ENCODE measurements at regions not wholly inside any gene's neighbourhood (a gene's known extent, or its start where the extent isn't known, plus 50 kb on each side); places are given as distances from the start of the nearest gene placed in this dataset.

DNA sequence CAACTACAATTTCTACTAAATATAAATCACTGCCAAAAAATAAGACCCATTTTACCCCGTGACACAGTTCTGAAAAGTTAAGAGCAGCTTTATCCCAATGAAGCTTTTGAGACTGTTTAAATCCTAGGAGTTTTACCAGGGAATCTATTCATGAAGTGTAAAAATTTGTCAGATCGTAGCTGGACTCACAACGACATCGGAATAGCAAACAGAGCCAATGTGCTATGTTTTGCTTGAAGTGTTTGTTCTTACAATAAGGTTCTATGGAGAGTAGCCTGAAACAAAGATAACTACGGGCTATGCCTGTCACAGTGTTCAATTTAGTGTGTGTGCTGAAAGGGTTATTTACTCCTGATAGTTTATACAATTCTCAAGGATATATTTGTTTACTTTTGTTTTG lies 78.5 kb upstream of the L3MBTL4 start:
- in situ Hi-C loops (cut with MboI; ENCODE audit: low sequenced_read_pairs, unreplicated experiment) = no loop called here
- TF ChIP-seq, protein P1, sequence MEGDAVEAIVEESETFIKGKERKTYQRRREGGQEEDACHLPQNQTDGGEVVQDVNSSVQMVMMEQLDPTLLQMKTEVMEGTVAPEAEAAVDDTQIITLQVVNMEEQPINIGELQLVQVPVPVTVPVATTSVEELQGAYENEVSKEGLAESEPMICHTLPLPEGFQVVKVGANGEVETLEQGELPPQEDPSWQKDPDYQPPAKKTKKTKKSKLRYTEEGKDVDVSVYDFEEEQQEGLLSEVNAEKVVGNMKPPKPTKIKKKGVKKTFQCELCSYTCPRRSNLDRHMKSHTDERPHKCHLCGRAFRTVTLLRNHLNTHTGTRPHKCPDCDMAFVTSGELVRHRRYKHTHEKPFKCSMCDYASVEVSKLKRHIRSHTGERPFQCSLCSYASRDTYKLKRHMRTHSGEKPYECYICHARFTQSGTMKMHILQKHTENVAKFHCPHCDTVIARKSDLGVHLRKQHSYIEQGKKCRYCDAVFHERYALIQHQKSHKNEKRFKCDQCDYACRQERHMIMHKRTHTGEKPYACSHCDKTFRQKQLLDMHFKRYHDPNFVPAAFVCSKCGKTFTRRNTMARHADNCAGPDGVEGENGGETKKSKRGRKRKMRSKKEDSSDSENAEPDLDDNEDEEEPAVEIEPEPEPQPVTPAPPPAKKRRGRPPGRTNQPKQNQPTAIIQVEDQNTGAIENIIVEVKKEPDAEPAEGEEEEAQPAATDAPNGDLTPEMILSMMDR (IDR thresholded peaks at IDR 0.05; ENCODE audit: borderline replicate concordance, control extremely low read depth, extremely low read depth, insufficient read depth, missing control alignments) = no peak
- no peak for DNase-seq (ENCODE audit: low spot score)

DNA sequence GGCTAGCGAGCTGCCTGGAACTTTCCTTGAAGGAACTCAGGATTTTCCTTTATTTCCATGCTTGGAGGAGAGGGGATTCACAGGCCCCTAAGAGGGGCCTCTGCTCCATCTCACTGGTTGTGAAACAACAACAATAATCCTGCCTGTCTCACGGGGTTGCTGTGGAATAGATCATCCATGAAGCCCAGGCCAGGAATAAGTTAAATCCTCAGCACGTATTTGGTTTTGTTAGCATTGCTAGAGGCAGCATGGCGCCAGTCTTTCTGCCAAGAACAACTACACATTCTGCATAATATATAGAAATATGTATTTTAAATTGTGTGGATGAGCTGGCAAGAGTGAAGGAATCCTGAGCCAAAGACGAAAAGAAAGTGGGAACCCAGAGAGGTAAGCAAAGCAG lies 80.8 kb upstream of the L3MBTL4 start:
- DNase-seq (ENCODE audit: low spot score) = no peak
- in situ Hi-C loops (cut with MboI; ENCODE audit: low sequenced_read_pairs, unreplicated experiment) = no loop called here
- TF ChIP-seq, protein P1 (IDR thresholded peaks at IDR 0.05; ENCODE audit: borderline replicate concordance, control extremely low read depth, extremely low read depth, insufficient read depth, missing control alignments) = no peak

DNA sequence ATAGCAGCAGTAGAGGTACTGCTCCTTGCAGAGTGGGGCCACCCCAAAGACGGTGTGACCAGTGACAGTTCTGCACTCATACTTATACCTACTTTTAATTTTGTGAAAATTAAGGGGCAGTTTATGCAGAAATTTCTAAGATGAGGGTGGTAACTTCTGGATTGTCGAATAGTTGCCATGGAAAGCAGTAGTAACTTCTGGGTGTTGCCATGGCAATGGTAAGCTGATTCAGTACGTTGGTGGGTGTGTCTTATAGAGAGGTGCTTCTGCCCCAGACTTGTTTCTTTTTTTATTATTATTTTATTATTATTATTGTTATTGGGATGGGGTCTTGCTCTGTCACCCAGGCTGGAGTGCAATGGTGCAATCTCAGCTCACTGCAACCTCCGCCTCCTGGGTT lies 82.8 kb upstream of the L3MBTL4 start:
- in situ Hi-C loops (cut with MboI; ENCODE audit: low sequenced_read_pairs, unreplicated experiment) = no loop called here
- TF ChIP-seq, protein P1 (IDR thresholded peaks at IDR 0.05; ENCODE audit: borderline replicate concordance, control extremely low read depth, extremely low read depth, insufficient read depth, missing control alignments) = no peak
- DNase-seq (ENCODE audit: low spot score) = no peak

DNA sequence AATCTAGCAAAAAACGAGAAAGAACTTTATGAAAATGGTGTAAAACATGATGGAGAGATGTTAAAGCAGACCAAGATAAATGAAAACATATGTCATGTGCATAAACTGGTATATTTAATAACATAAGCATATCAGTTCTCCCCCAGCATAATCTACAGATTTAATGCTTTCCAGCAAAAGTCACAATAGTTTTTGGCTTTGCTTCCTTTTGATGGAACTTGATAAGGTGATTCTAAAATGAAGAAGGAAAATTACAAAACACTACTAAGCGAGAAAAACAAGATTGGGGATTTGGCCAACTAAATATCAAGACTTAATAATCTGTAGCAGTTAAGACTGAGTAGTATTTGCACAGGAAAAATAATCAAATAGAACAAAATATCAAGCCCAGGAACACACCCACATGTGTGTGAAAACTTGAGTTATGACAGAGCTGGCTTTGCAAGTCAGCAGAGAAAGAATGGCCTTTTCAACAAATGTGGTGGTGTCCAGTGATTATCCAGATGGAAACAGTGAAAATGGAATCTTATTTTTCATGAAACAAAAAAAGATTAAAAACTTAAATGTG lies 83.7 kb upstream of the L3MBTL4 start:
- DNase-seq (ENCODE audit: low spot score) = no peak
- TF ChIP-seq, protein P1 (IDR thresholded peaks at IDR 0.05; ENCODE audit: borderline replicate concordance, control extremely low read depth, extremely low read depth, insufficient read depth, missing control alignments) = no peak
- in situ Hi-C loops (cut with MboI; ENCODE audit: low sequenced_read_pairs, unreplicated experiment) = no loop called here

DNA sequence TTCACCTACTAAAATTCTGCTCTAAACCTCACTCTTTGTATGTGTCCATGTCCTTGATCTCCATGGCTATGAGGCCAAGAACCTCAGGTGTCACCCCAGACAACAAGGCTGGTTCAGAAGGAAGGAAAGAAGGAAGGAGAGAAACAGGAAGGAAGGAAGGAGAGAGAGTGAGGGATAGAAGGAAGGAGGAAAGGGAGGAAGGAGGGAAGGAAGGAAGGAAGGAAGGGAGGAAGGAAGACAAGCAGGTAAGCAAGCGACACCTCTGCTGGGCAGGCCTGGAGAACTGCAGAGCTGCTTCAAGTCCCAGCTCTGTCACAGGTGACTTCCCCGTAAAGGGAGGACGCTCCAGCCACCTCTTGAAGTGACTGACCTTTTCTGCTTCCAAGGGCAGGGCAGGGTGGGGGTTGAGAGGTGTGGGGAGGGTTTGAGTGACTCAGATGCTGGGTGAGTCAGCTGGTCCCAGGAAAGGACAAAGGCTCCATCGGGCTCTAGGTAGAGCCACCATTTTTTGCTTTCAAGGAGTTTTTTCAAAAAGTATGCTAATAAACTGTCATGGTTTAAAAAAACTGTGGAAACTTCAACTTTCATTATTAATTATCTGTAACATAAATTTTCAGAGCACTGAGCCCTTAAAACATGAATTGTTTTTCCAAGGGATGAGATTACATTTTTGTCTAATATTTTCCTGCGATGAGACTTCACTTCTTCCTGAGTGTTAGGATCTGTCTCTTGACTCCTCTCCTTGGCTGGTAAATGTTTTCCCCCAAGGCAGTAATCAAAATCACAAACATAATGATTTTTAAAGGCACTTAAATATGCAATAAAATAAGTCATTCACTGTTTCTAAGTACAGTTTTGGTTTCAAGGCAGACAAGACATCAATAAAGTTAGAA lies 90.1 kb upstream of the L3MBTL4 start:
- in situ Hi-C loops (cut with MboI; ENCODE audit: low sequenced_read_pairs, unreplicated experiment) = no loop called here
- no peak for DNase-seq (ENCODE audit: low spot score)
- TF ChIP-seq, protein P1 (IDR thresholded peaks at IDR 0.05; ENCODE audit: borderline replicate concordance, control extremely low read depth, extremely low read depth, insufficient read depth, missing control alignments) = no peak

DNA sequence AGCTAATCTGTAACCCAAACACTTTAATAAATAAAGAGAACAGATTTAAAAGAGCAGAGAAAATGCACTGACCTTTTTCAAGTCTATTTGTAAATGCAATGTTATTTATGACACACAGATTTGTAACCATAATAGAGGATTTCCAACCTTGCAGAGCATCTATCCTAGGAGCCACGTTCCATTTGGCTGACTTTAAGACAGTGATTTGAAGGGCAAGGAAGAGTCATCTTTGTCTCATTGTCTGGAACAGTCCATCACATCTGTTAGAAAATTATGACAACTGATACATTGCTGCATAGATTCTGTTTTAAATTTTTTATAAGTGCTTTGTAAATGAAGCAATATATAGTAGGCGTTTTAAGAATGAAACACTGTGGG lies 90.8 kb upstream of the L3MBTL4 start:
- no peak for DNase-seq (ENCODE audit: low spot score)
- in situ Hi-C loops (cut with MboI; ENCODE audit: low sequenced_read_pairs, unreplicated experiment) = no loop called here
- TF ChIP-seq, protein P1 (IDR thresholded peaks at IDR 0.05; ENCODE audit: borderline replicate concordance, control extremely low read depth, extremely low read depth, insufficient read depth, missing control alignments) = no peak
